ENCODE measurements at regions not wholly inside any gene's neighbourhood (a gene's known extent, or its start where the extent isn't known, plus 50 kb on each side); places are given as distances from the start of the nearest gene placed in this dataset.

DNA sequence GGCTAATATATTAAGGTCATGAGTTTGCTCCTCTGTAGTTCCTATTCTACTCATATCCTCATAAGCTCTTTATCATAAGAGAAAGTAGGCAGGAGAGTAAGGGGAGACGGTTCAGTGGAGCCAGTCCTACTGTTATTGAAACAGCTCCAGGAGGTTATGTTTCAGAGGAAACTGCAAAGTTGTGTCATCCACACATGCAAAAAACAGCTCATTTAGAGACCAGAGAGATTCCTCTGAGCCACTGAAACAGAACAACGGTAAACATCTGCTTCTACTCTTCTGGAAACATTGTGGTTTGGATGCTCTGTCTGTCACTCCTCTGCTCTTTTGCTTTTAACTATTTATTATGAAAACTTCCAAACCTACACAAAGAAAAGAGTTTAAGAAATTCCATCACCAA lies 66.3 kb upstream of the PPP2R5A start:
- intact Hi-C loops (cut with DNase I; ENCODE audit: low total_unique reads), result no loop called here
- no peak overlapping the region for H3K4me3 ChIP-seq (ENCODE audit: low read depth, poor library complexity, severe bottlenecking)
- DNase-seq (ENCODE audit: low spot score in 2 of 2), result no peak
- WGBS, 2 donors, result 43 to 52% methylated on average over 2 of the region's 2 CpGs
- TF ChIP-seq POLR2A (IDR thresholded peaks at IDR 0.05) (no peak), CTCF (IDR thresholded peaks at IDR 0.05) (no peak)

GRCh38 chr1:212219679-212220463 lies 65.3 kb upstream of the PPP2R5A start:
- intact Hi-C loops (cut with DNase I; ENCODE audit: low total_unique reads), result no loop called here
- WGBS, 2 donors, result 85 to 87% methylated on average over 8 of the region's 8 CpGs
- TF ChIP-seq POLR2A (IDR thresholded peaks at IDR 0.05) (no peak), CTCF (IDR thresholded peaks at IDR 0.05) (no peak)
- H3K4me3 ChIP-seq (ENCODE audit: low read depth, poor library complexity, severe bottlenecking), result no peak overlapping the region
- no peak for DNase-seq (ENCODE audit: low spot score in 2 of 2)

DNA sequence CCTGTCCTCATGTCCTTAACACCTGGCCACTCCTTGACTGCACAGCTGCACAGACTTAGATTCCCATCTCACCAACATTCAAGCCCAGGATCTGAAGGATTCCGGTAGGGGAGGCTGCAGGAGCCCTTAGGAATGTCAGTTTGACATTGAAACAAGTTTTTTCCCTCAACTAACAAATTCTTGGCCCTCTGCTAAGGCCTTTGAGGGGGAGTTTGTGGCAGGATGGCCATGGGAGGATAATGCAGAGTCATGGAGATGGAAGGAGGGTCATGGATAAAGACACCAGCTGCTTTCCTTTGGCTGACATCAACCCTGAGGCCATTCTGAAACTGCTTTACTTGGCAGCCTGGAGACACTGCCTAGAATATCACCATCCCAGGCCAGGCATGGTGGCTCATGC lies 63.4 kb upstream of the PPP2R5A start:
- 62 to 73% methylated on average over 1 of the region's 1 CpG for WGBS, 2 donors
- TF ChIP-seq POLR2A (IDR thresholded peaks at IDR 0.05), result no peak
- TF ChIP-seq CTCF (IDR thresholded peaks at IDR 0.05), result no peak
- H3K4me3 ChIP-seq (ENCODE audit: low read depth, poor library complexity, severe bottlenecking), result no peak overlapping the region
- no peak for DNase-seq (ENCODE audit: low spot score in 2 of 2)
- intact Hi-C loops (cut with DNase I; ENCODE audit: low total_unique reads), result no loop called here

DNA sequence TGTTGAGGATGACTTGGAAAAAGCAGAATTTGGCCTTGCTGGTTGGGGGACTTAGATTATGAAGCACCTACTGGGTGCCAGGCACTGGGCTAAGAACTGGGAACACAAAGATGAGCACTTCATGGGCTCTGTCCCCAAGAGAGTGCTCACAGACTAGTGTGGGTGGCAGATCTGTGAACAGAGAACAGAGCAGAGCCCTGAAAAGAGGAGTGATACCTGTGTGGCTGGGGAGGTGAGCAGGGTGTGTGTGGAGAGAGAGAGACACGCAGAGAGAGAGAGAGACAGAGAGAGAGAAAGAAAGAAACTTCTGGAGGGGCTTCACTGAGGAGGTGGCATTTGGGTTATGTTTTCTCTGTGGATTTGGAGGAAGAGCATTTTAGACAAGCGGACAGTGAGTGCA lies 61.1 kb upstream of the PPP2R5A start:
- no peak overlapping the region for H3K4me3 ChIP-seq (ENCODE audit: low read depth, poor library complexity, severe bottlenecking)
- intact Hi-C loops (cut with DNase I; ENCODE audit: low total_unique reads), result no loop called here
- 88 to 90% methylated on average over 2 of the region's 2 CpGs for WGBS, 2 donors
- TF ChIP-seq CTCF (IDR thresholded peaks at IDR 0.05), result no peak
- DNase-seq (ENCODE audit: low spot score in 2 of 2), result no peak

DNA sequence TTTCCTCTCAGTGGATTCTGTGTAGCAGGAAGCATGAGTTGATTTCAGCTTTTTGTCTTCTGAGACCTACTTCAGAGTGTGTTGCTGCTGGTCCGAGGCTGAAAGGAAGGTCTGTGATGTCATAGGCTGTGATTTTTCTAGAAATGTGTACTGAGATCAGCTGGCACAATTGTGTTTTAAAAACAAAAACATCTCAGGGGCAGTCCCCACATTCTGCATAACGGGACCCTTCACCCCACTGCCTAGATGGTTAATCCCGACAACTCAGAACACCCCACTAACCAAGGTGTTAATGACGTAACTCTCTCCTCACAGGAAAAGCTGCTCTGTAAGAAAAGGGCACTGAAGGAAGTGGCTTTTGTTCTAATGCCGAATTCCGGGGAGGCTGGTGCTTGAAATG lies 59.8 kb upstream of the PPP2R5A start:
- DNase-seq (ENCODE audit: low spot score in 2 of 2), result no peak
- H3K4me3 ChIP-seq (ENCODE audit: low read depth, poor library complexity, severe bottlenecking), result no peak overlapping the region
- 66 to 73% methylated on average over 6 of the region's 6 CpGs for WGBS, 2 donors
- intact Hi-C loops (cut with DNase I; ENCODE audit: low total_unique reads), result no loop called here
- TF ChIP-seq POLR2A (IDR thresholded peaks at IDR 0.05), result no peak
- TF ChIP-seq CTCF (IDR thresholded peaks at IDR 0.05), result no peak

GRCh38 chr1:212225871-212226302 lies 59.3 kb upstream of the PPP2R5A start:
- 86 to 89% methylated on average over 4 of the region's 4 CpGs for WGBS, 2 donors
- intact Hi-C loops (cut with DNase I; ENCODE audit: low total_unique reads), result no loop called here
- no peak overlapping the region for H3K4me3 ChIP-seq (ENCODE audit: low read depth, poor library complexity, severe bottlenecking)
- DNase-seq (ENCODE audit: low spot score in 2 of 2), result no peak
- no peak for TF ChIP-seq POLR2A (IDR thresholded peaks at IDR 0.05)
- no peak for TF ChIP-seq CTCF (IDR thresholded peaks at IDR 0.05)
